Glomerular visceral epithelial cell (primary cell): ENCODE measurements at regions not wholly inside any gene's neighbourhood (a gene's known extent, or its start where the extent isn't known, plus 50 kb on each side); places are given as distances from the start of the nearest gene placed in this dataset.
"Not testable (repeated sequence)": the region's sequence is repeated elsewhere in the genome, so short reads cannot be mapped to it uniquely, and the experiment has no call there.

Experiments used
- DNase-seq: peaks from one replicate; pipeline ENCODE4 v3.0.0-alpha.2; 2016; ENCODE audit errors: extremely low spot score

- DNase-seq, result no peak
These were observed 197.0 kb downstream of the FAM181B start for GRCh38 chr11:82536706-82537105.

GRCh38 chr11:82533628-82534327 is 199.9 kb downstream of the FAM181B start:
- DNase-seq, result no peak

- DNase-seq, result no peak
These were observed 203.7 kb downstream of the FAM181B start for GRCh38 chr11:82529936-82530335.

GRCh38 chr11:82527081-82527584 is 206.5 kb downstream of the FAM181B start:
- DNase-seq, result no peak

GRCh38 chr11:82523141-82523540 is 210.5 kb downstream of the FAM181B start:
- DNase-seq, result no peak

- no peak for DNase-seq
These were observed 212.2 kb downstream of the FAM181B start for GRCh38 chr11:82521427-82521826.

GRCh38 chr11:82507288-82507687 is 226.4 kb downstream of the FAM181B start:
- no peak for DNase-seq

GRCh38 chr11:82505379-82505778 is 228.3 kb downstream of the FAM181B start:
- no peak for DNase-seq

- DNase-seq, result not testable (repeated sequence)
These were observed 232.5 kb downstream of the FAM181B start for GRCh38 chr11:82501174-82501573.

- DNase-seq, result no peak
These were observed 238.7 kb downstream of the FAM181B start for GRCh38 chr11:82494988-82495432.

GRCh38 chr11:82474876-82475275 is 258.8 kb downstream of the FAM181B start:
- DNase-seq, result no peak

- no peak for DNase-seq
These were observed 268.2 kb downstream of the FAM181B start for GRCh38 chr11:82465481-82465880.

- no peak for DNase-seq
These were observed 270.9 kb downstream of the FAM181B start for GRCh38 chr11:82462608-82463242.

- no peak for DNase-seq
These were observed 274.9 kb downstream of the FAM181B start for GRCh38 chr11:82458761-82459160.

GRCh38 chr11:82458147-82458546 is 275.5 kb downstream of the FAM181B start:
- no peak for DNase-seq

GRCh38 chr11:82450996-82451395 is 282.7 kb downstream of the FAM181B start:
- no peak for DNase-seq

- DNase-seq, result no peak
These were observed 327.1 kb downstream of the FAM181B start for GRCh38 chr11:82406611-82407010.

GRCh38 chr11:82405421-82405820 is 328.2 kb downstream of the FAM181B start:
- no peak for DNase-seq

GRCh38 chr11:82404981-82405380 is 328.7 kb downstream of the FAM181B start:
- DNase-seq, result no peak

- no peak for DNase-seq
These were observed 329.9 kb downstream of the FAM181B start for GRCh38 chr11:82403640-82404305.

GRCh38 chr11:82398300-82398815 is 335.3 kb downstream of the FAM181B start:
- no peak for DNase-seq

GRCh38 chr11:82396639-82397038 is 337.0 kb downstream of the FAM181B start:
- not testable (repeated sequence) for DNase-seq
